GM12873 (cell line): ENCODE measurements at regions not wholly inside any gene's neighbourhood (a gene's known extent, or its start where the extent isn't known, plus 50 kb on each side); places are given as distances from the start of the nearest gene placed in this dataset.

Source experiments
- TF ChIP-seq, protein P1 (sequence below): IDR thresholded peaks from 2 replicates; pipeline ENCODE4 v1.5.1; 2012; ENCODE audit warnings: low read depth, mild to moderate bottlenecking, moderate library complexity, low read length, control low read depth; ENCODE audit not compliant: insufficient read depth; ENCODE audit errors: missing control alignments

GRCh38 chr2:3078684-3079083, 298.9 kb downstream of the EIPR1 start:
- TF ChIP-seq, protein P1, sequence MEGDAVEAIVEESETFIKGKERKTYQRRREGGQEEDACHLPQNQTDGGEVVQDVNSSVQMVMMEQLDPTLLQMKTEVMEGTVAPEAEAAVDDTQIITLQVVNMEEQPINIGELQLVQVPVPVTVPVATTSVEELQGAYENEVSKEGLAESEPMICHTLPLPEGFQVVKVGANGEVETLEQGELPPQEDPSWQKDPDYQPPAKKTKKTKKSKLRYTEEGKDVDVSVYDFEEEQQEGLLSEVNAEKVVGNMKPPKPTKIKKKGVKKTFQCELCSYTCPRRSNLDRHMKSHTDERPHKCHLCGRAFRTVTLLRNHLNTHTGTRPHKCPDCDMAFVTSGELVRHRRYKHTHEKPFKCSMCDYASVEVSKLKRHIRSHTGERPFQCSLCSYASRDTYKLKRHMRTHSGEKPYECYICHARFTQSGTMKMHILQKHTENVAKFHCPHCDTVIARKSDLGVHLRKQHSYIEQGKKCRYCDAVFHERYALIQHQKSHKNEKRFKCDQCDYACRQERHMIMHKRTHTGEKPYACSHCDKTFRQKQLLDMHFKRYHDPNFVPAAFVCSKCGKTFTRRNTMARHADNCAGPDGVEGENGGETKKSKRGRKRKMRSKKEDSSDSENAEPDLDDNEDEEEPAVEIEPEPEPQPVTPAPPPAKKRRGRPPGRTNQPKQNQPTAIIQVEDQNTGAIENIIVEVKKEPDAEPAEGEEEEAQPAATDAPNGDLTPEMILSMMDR: no peak

GRCh38 chr2:3076848-3077642, 300.6 kb downstream of the EIPR1 start:
- TF ChIP-seq, protein P1: no peak

GRCh38 chr2:3075991-3076340, 301.7 kb downstream of the EIPR1 start:
- TF ChIP-seq, protein P1: no peak

GRCh38 chr2:3075316-3075990, 302.2 kb downstream of the EIPR1 start:
- TF ChIP-seq, protein P1: no peak

- TF ChIP-seq, protein P1: no peak
Measured at GRCh38 chr2:3073704-3074103, 303.9 kb downstream of the EIPR1 start.

DNA sequence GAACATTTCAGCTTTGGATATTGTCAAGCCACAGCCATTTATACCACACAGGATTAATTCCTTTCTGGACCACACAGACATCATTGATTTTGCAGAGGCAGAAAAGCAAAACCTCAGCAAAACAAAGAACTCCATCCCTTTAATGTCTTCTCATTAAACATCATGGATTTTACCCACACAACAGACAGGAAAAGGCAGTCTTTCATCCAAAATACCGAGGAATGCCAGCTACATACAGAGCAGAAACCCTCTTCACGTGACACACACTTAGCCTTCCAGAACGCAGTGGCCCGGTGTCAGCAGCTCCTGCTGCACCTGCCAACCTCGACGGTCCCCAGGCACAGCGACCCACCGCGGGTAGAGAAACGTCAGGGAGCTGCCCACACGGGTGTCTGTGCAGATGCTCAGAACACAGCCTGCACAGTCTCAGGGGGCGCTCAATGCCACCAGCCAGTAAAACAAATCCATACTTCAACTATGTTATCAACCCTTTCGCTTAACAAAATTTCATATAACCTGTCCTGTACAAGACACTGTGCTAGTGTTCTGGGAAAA, 304.5 kb downstream of the EIPR1 start:
- TF ChIP-seq, protein P1: no peak

- TF ChIP-seq, protein P1: no peak
Measured at GRCh38 chr2:3071685-3072263, 305.8 kb downstream of the EIPR1 start.
